Stomach smooth muscle (tissue), 2 donors: ENCODE measurements at regions not wholly inside any gene's neighbourhood (a gene's known extent, or its start where the extent isn't known, plus 50 kb on each side); places are given as distances from the start of the nearest gene placed in this dataset.
A peak's percentile ranks its signal among the peaks of the same experiment; 100 is the strongest.
"Not testable (repeated sequence)": the region's sequence is repeated elsewhere in the genome, so short reads cannot be mapped to it uniquely, and the experiment has no call there.

Source experiments
- H3K27ac ChIP-seq: one replicate; pipeline ENCODE4 v1.7.0; 2013; ENCODE audit warnings: mild to moderate bottlenecking, low read length, inconsistent platforms
- H3K27me3 ChIP-seq, 2 donors: one replicate each; pipeline ENCODE4 v1.7.0; 2013; ENCODE audit warnings: low read length in 2 of 2; ENCODE audit not compliant: insufficient read depth in 2 of 2, control insufficient read depth in 1 of 2
- H3K36me3 ChIP-seq, 2 donors: one replicate each; pipeline ENCODE4 v1.7.0; 2013; ENCODE audit warnings: low read length in 2 of 2; ENCODE audit not compliant: control insufficient read depth in 2 of 2, insufficient read depth in 2 of 2
- H3K4me1 ChIP-seq: one replicate; pipeline ENCODE4 v1.7.0; 2013; ENCODE audit warnings: low read length; ENCODE audit not compliant: control insufficient read depth, insufficient read depth
- H3K4me3 ChIP-seq, 2 donors: one replicate each; pipeline ENCODE4 v1.7.0; 2013; ENCODE audit warnings: low read length in 2 of 2
- H3K9ac ChIP-seq, 2 donors: one replicate each; pipeline ENCODE4 v1.7.0; 2013; ENCODE audit warnings: low read length in 2 of 2, mild to moderate bottlenecking in 1 of 2
- H3K9me3 ChIP-seq, 2 donors: one replicate each; pipeline ENCODE4 v1.7.0; 2013; ENCODE audit warnings: low read length in 2 of 2; ENCODE audit not compliant: control insufficient read depth in 2 of 2
- donor health status: healthy.
- donor health status: Pancreatic carcinoma.

GRCh38 chr4:126894963-126895362 is 737.8 kb upstream of the INTU start:
- no peak overlapping the region for H3K4me3 ChIP-seq
- peaks cover 0 to 4% of the 10 kb centered on the region in 2 donors for H3K9me3 ChIP-seq
- no peaks in the 10 kb centered on the region for H3K27me3 ChIP-seq
- H3K36me3 ChIP-seq: no peaks in the 10 kb centered on the region
- H3K9ac ChIP-seq: no peak overlapping the region
- no peak overlapping the region for H3K27ac ChIP-seq
- H3K4me1 ChIP-seq: peaks cover 6% of the 10 kb centered on the region

- Histone ChIP-seq H3K27ac (no peak overlapping the region), H3K4me3 (no peak overlapping the region), H3K36me3 (no peaks in the 10 kb centered on the region), H3K27me3 (no peaks in the 10 kb centered on the region), H3K9me3 (peaks cover 0 to 4% of the 10 kb centered on the region in 2 donors), H3K9ac (no peak overlapping the region), H3K4me1 (peaks cover 7% of the 10 kb centered on the region)
These were observed 736.7 kb upstream of the INTU start for GRCh38 chr4:126895988-126896570.

DNA sequence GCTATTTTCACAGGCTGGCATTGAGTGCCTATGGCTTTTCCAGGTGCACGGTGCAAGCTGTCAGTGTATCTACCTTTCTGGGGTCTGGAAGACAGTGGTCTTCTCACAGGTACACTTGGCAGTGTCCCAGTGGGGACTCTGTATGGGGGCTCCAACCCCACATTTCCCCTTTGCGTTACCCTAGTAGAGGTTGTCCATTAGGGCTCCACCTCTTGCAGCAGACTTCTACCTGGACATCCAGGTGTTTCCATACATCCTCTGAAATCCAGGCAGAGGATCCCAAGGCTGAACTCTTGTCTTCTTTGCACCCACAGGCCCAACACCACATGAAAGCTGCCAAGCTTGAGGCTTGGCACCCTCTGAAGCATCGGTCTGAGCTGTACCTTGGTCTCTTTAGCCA is 735.7 kb upstream of the INTU start:
- no peaks in the 10 kb centered on the region for H3K27me3 ChIP-seq
- no peak overlapping the region for H3K4me3 ChIP-seq
- peaks cover 0 to 4% of the 10 kb centered on the region in 2 donors for H3K9me3 ChIP-seq
- H3K27ac ChIP-seq: no peak overlapping the region
- peaks cover 7% of the 10 kb centered on the region for H3K4me1 ChIP-seq
- H3K9ac ChIP-seq: no peak overlapping the region
- no peaks in the 10 kb centered on the region for H3K36me3 ChIP-seq

DNA sequence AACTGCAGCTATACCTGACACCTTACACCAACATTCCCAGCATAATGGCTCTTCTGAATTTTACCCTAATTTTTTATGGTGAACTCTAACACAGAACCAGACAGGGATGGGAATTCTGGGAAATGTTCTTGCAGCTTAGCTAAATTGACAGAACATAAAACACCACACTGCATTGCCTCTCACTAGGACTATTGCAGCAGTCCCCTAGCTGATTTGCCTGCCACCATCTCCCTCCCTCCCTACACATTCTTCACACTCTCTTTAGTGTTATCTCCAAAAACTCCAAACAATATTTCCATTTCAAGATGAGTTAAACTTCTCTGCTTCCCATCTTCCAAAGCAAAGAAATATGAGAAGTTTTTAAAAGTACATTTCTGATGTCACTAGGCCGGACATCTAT is 733.9 kb upstream of the INTU start:
- Histone ChIP-seq H3K36me3 (no peaks in the 10 kb centered on the region), H3K9me3 (peaks cover 0 to 4% of the 10 kb centered on the region in 2 donors), H3K9ac (peak overlapping the region in 1 of 2 donors; percentile 2), H3K27ac (peak overlapping the region; percentile 58), H3K4me3 (no peak overlapping the region), H3K4me1 (peaks cover 7% of the 10 kb centered on the region), H3K27me3 (no peaks in the 10 kb centered on the region)

DNA sequence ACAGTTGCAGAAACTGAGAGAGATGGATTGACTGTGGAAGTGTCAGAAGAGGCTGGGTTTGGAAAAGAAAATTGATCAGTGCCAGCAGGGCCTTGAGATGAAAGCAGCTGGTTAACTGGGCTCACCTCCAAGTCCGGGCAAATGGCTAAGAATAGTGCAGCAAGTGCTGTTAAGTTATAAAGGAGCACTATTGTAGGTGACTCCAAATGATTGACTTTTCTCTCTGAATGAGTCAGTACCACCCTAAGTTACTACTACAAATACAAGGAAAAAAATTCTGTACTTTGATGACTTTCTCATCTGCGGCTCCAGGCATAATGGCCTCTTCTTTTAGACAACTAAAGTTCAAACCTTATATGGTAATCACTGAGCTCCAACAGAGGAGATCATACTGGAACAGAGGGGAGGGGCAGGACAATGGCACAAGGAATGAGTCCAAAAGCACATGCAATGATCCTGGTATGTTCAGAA is 733.4 kb upstream of the INTU start:
- H3K9me3 ChIP-seq: peaks cover 0 to 4% of the 10 kb centered on the region in 2 donors
- H3K36me3 ChIP-seq: no peaks in the 10 kb centered on the region
- H3K27me3 ChIP-seq: no peaks in the 10 kb centered on the region
- H3K27ac ChIP-seq: peak overlapping the region; percentile 58
- H3K9ac ChIP-seq: peak overlapping the region in 1 of 2 donors; percentile 2
- H3K4me1 ChIP-seq: peaks cover 7% of the 10 kb centered on the region
- peak overlapping the region in 1 of 2 donors; percentile 9 for H3K4me3 ChIP-seq

- no peaks in the 10 kb centered on the region for H3K9me3 ChIP-seq
- H3K36me3 ChIP-seq: no peaks in the 10 kb centered on the region
- H3K27ac ChIP-seq: no peak overlapping the region
- no peak overlapping the region for H3K9ac ChIP-seq
- H3K4me3 ChIP-seq: no peak overlapping the region
- no peaks in the 10 kb centered on the region for H3K27me3 ChIP-seq
- no peaks in the 10 kb centered on the region for H3K4me1 ChIP-seq
These were observed 726.3 kb upstream of the INTU start for GRCh38 chr4:126906466-126906865.

DNA sequence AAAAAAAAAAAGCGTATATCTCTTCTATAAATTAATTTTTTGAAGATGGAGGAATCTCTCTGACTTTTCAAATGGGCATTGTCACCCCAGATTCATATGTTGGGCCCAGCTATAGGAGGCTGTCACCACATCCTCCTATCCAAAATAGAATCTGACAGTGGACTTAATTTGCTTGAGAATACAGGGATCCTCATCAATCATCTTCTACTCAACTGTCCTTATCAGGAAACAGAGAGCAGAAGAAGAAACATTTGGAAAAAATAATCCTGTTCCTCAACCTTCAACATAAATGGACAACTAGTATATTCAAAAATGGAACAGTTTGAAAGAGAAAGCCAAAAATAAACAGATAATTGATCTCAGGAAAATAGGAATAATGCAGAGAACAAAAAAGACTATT is 725.4 kb upstream of the INTU start:
- no peaks in the 10 kb centered on the region for H3K27me3 ChIP-seq

GRCh38 chr4:126916049-126916625 is 716.6 kb upstream of the INTU start:
- Histone ChIP-seq H3K9ac (no peak overlapping the region), H3K4me1 (no peaks in the 10 kb centered on the region), H3K9me3 (no peaks in the 10 kb centered on the region), H3K4me3 (peak overlapping the region; percentile 30 to 67), H3K27me3 (no peaks in the 10 kb centered on the region), H3K36me3 (no peaks in the 10 kb centered on the region), H3K27ac (no peak overlapping the region)

More for the DNA sequence above, 725.4 kb upstream of the INTU start:
- no peak overlapping the region for H3K27ac ChIP-seq
- no peaks in the 10 kb centered on the region for H3K36me3 ChIP-seq
- H3K9me3 ChIP-seq: no peaks in the 10 kb centered on the region
- H3K4me3 ChIP-seq: no peak overlapping the region
- H3K4me1 ChIP-seq: no peaks in the 10 kb centered on the region
- no peak overlapping the region for H3K9ac ChIP-seq

GRCh38 chr4:126916626-126917140 is 716.1 kb upstream of the INTU start:
- Histone ChIP-seq H3K9me3 (no peaks in the 10 kb centered on the region), H3K4me1 (no peaks in the 10 kb centered on the region), H3K36me3 (no peaks in the 10 kb centered on the region), H3K4me3 (peak overlapping the region; percentile 30 to 67), H3K27me3 (no peaks in the 10 kb centered on the region), H3K9ac (no peak overlapping the region), H3K27ac (no peak overlapping the region)

DNA sequence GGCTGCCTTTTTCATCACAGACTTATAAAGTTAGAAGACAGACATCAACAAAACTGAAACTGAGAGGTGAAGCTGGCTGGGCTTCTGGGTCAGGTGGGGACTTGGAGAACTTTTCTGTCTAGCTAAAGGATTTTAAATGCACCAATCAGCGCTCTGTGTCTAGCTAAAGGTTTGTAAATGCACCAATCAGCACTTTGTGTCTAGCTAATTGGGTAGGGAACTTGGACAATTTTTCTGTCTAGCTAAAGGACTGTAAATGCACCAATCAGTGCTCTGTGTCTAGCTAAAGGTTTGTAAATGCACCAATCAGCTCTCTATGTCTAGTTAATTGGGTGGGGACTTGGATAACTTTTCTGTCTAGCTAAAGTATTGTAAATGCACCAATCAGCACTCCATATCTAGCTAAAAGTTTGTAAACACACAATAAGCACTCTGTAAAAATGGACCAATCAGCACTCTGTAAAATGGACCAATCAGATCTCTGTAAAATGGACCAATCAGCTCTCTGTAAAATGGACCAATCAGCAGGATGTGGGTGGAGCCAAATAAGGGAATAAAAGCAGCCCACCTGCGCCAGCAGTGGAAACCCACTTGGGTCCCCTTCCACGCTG is 710.3 kb upstream of the INTU start:
- H3K4me1 ChIP-seq, H3K27me3 ChIP-seq, H3K9ac ChIP-seq, H3K9me3 ChIP-seq, H3K36me3 ChIP-seq, H3K27ac ChIP-seq, H3K4me3 ChIP-seq: not testable (repeated sequence)

DNA sequence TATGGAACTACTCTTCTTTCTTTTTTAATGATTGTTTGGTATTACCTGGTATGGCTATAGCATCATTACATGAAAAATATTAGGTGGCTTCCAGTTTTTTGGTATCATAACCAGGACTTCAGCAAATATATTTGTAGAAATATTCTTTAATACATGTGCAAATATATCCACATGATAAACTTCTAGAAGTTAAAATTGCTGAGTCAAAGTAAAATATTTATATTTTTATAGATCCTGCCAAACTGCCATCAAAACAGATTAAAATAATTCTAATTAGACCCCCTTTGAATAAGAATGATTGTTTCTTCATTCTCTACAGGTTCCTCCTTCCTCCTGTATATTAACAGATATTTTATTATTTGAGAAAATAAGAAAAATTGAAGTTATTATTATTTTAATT is 708.5 kb upstream of the INTU start:
- H3K9ac ChIP-seq: no peak overlapping the region
- no peaks in the 10 kb centered on the region for H3K9me3 ChIP-seq
- no peak overlapping the region for H3K27ac ChIP-seq
- no peaks in the 10 kb centered on the region for H3K27me3 ChIP-seq
- no peaks in the 10 kb centered on the region for H3K36me3 ChIP-seq
- no peak overlapping the region for H3K4me3 ChIP-seq
- H3K4me1 ChIP-seq: no peaks in the 10 kb centered on the region
